SK-N-SH (cell line): ENCODE measurements at regions not wholly inside any gene's neighbourhood (a gene's known extent, or its start where the extent isn't known, plus 50 kb on each side); places are given as distances from the start of the nearest gene placed in this dataset.

Experiments
- CTCF ChIA-PET: fragments of 300-600, 350-600 bp; formaldehyde crosslinking; extraction: SDS; loops from one replicate; lab custom pipeline; 2021; lab: Yijun Ruan, JAX
- POLR2A ChIA-PET: fragments of 350-600 bp; sonication (Branson Sonifier 250); formaldehyde crosslinking; extraction: SDS; loops from one replicate; lab custom pipeline; 2020; ENCODE audit warnings: antibody characterized with exemption, inconsistent platforms; lab: Yijun Ruan, JAX
- DNase-seq: peaks from one replicate; pipeline ENCODE4 v3.0.0; 2012
- H2AFZ ChIP-seq: fragments of 200-600 bp; sonication (generic); 2 replicates; pipeline ENCODE4 v1.8.1; 2016; ENCODE audit warnings: antibody characterized with exemption, mild to moderate bottlenecking, low read depth
- H3F3A ChIP-seq: fragments of 200-600 bp; sonication (generic); replicated peaks from 2 replicates; pipeline ENCODE3; 2016; ENCODE audit warnings: antibody characterized with exemption, mild to moderate bottlenecking; ENCODE audit not compliant: insufficient read depth
- H3K27ac ChIP-seq, 2 experiments: fragments of 200-500 bp in 1 of 2; fragments of 200-600 bp in 1 of 2; sonication (Bioruptor generic) in 1 of 2; sonication (generic), shearing (Covaris generic) in 1 of 2; 2 replicates each; pipeline versions ENCODE4 v1.5.1 to v1.6.1; 2014 to 2016; ENCODE audit warnings: low read depth in 2 of 2, inconsistent platforms in 1 of 2, low read length in 1 of 2, mild to moderate bottlenecking in 1 of 2, mixed read lengths in 1 of 2
- H3K27me3 ChIP-seq: fragments of 200-600 bp; sonication (generic), shearing (Covaris generic); 2 replicates; pipeline ENCODE4 v1.6.1; 2016; ENCODE audit warnings: mixed run types; ENCODE audit not compliant: insufficient read depth
- H3K36me3 ChIP-seq, 2 experiments: fragments of 200-500 bp in 1 of 2; fragments of 200-600 bp in 1 of 2; sonication (Bioruptor generic) in 1 of 2; sonication (generic) in 1 of 2; replicated peaks in 1 of 2; 2 replicates each; pipeline versions ENCODE3 to v1.5.1; 2014 to 2016; ENCODE audit warnings: low read length in 1 of 2, mild to moderate bottlenecking in 1 of 2; ENCODE audit not compliant: insufficient read depth in 2 of 2, control insufficient read depth in 1 of 2
- H3K4me1 ChIP-seq, 2 experiments: fragments of 200-500 bp in 1 of 2; fragments of 200-600 bp in 1 of 2; sonication (Bioruptor generic) in 1 of 2; sonication (generic), shearing (Covaris generic) in 1 of 2; 2 replicates each; pipeline versions ENCODE4 v1.5.1 to v1.6.1; 2014 to 2016; ENCODE audit warnings: low read depth in 1 of 2, low read length in 1 of 2, mixed run types in 1 of 2; ENCODE audit not compliant: insufficient read depth in 2 of 2, control insufficient read depth in 1 of 2
- H3K4me2 ChIP-seq: fragments of 200-600 bp; sonication (generic), shearing (Covaris generic); 2 replicates; pipeline ENCODE4 v1.6.1; 2017; ENCODE audit warnings: mixed run types
- H3K4me3 ChIP-seq, 2 experiments: fragments of 200-500 bp in 1 of 2; fragments of 200-600 bp in 1 of 2; sonication (Bioruptor generic) in 1 of 2; sonication (generic), shearing (Covaris generic) in 1 of 2; 2 replicates each; pipeline versions ENCODE4 v1.5.1 to v1.8.1; 2014 to 2016; ENCODE audit warnings: low read depth in 2 of 2, inconsistent platforms in 1 of 2, low read length in 1 of 2, mild to moderate bottlenecking in 1 of 2, mixed read lengths in 1 of 2, moderate library complexity in 1 of 2
- H3K79me2 ChIP-seq: fragments of 200-600 bp; sonication (generic); 2 replicates; pipeline ENCODE4 v1.8.1; 2017; ENCODE audit warnings: mild to moderate bottlenecking; ENCODE audit not compliant: insufficient read depth
- H3K9ac ChIP-seq: fragments of 200-600 bp; sonication (generic); 2 replicates; pipeline ENCODE4 v1.6.1; 2017; ENCODE audit warnings: mixed run types
- H3K9me2 ChIP-seq: fragments of 200-600 bp; sonication (generic); 2 replicates; pipeline ENCODE4 v1.6.1; 2017; ENCODE audit warnings: mixed run types
- H3K9me3 ChIP-seq: fragments of 200-600 bp; sonication (generic); 2 replicates; pipeline ENCODE4 v1.6.1; 2017; ENCODE audit warnings: mixed run types, mild to moderate bottlenecking, moderate library complexity
- H4K20me1 ChIP-seq: fragments of 200-600 bp; sonication (generic); 2 replicates; pipeline ENCODE4 v1.6.1; 2017; ENCODE audit warnings: mild to moderate bottlenecking, mixed run types; ENCODE audit not compliant: insufficient read depth
- CHD2 ChIP-seq: fragments of 150-350 bp; IDR thresholded peaks from 2 replicates; pipeline ENCODE4 v1.6.1; 2018; ENCODE audit warnings: low read length; ENCODE audit not compliant: partially characterized antibody
- ELF1 ChIP-seq: IDR thresholded peaks from 2 replicates; pipeline ENCODE4 v1.4.0; 2012
- FOXJ3 ChIP-seq: sonication (generic); formaldehyde crosslinking; IDR thresholded peaks from 2 replicates; pipeline ENCODE4 v1.5.1; 2020; ENCODE audit warnings: mild to moderate bottlenecking, missing genetic modification reagents
- GATA2 ChIP-seq: sonication (generic); formaldehyde crosslinking; IDR thresholded peaks from 2 replicates; pipeline ENCODE4 v1.5.0; 2020; ENCODE audit warnings: mild to moderate bottlenecking, missing genetic modification reagents
- JUND ChIP-seq: IDR thresholded peaks from 2 replicates; pipeline ENCODE4 v1.4.0; 2012
- MEF2A ChIP-seq: IDR thresholded peaks from 2 replicates; pipeline ENCODE4 v1.4.0; 2012; ENCODE audit warnings: low read depth, borderline replicate concordance
- MXI1 ChIP-seq: IDR thresholded peaks from 2 replicates; pipeline ENCODE4 v1.6.1; 2012; ENCODE audit warnings: mild to moderate bottlenecking, low read depth, low read length, improper control_type of control experiment
- POLR2AphosphoS5 ChIP-seq: IDR thresholded peaks from 2 replicates; pipeline ENCODE4 v1.6.1; 2012; ENCODE audit warnings: low read depth, low read length
- RAD21 ChIP-seq: IDR thresholded peaks from 2 replicates; pipeline ENCODE4 v1.6.1; 2012; ENCODE audit warnings: mild to moderate bottlenecking, low read length
- TAF1 ChIP-seq: IDR thresholded peaks from 2 replicates; pipeline ENCODE4 v1.6.1; 2012; ENCODE audit warnings: low read depth, mild to moderate bottlenecking, low read length, moderate library complexity, borderline replicate concordance
- YY1 ChIP-seq: IDR thresholded peaks from 2 replicates; pipeline ENCODE4 v1.4.0; 2012; ENCODE audit warnings: low read depth, mild to moderate bottlenecking
- WGBS: methylation state at CpG from one replicate; pipeline ENCODE4 v1.1.6; 2017; ENCODE audit warnings: low lambda C conversion rate; 5-methylcytosine and 5-hydroxymethylcytosine counted together
- TF ChIP-seq, protein P1 (sequence below): IDR thresholded peaks from 2 replicates; pipeline ENCODE4; 2012
- TF ChIP-seq, protein P2 (sequence below): IDR thresholded peaks from 2 replicates; pipeline ENCODE4 v1.4.0; 2012; ENCODE audit warnings: low read depth
- TF ChIP-seq, protein P3 (sequence below): fragments of 150-350 bp; IDR thresholded peaks from 2 replicates; pipeline ENCODE4 v1.6.1; 2016; ENCODE audit warnings: mild to moderate bottlenecking, low read depth, low read length
- TF ChIP-seq, protein P4 (sequence below): IDR thresholded peaks from 2 replicates; pipeline ENCODE4 v1.4.0; 2012; ENCODE audit warnings: low read depth, borderline replicate concordance
- TF ChIP-seq, protein P5 (sequence below): fragments of 200-600 bp; sonication (generic); IDR thresholded peaks from 2 replicates; pipeline ENCODE4 v1.6.1; 2017; ENCODE audit warnings: antibody characterized with exemption, mild to moderate bottlenecking, moderate library complexity

DNA sequence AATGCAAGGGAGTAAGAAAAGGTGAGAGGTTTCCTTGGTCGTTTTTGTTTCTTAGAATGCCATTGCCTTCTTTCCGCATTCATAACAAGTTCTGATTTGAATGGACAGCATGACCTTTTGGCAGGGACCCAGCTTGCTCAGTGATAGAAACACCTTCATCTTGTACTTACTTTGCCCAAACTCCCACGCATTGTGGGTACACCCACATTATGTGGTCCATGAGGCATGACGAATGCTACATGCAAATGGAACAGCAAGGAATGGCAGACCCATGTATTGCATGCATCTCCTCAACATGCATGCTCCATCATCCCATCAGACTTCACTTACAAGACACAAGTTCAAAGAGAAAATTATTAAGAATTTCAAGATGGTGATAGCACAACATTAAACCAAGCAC is 102.8 kb downstream of the CDC7 start:
- Histone ChIP-seq H3K4me2 (no peak overlapping the region), H3K9me2 (no peaks in the 10 kb centered on the region), H3K4me3 (no peak overlapping the region), H2AFZ (no peak overlapping the region), H3F3A (no peaks in the 10 kb centered on the region), H3K4me1 (no peaks in the 10 kb centered on the region), H3K27ac (no peak overlapping the region), H3K9ac (no peak overlapping the region), H3K9me3 (no peaks in the 10 kb centered on the region), H3K79me2 (no peaks in the 10 kb centered on the region), H4K20me1 (no peaks in the 10 kb centered on the region), H3K36me3 (no peaks in the 10 kb centered on the region), H3K27me3 (peaks cover 6% of the 10 kb centered on the region; the same call in 1 of the 2 replicates)
- ChIA-PET POLR2A (no interaction called here), CTCF (no interaction called here)
- TF ChIP-seq, protein P1, sequence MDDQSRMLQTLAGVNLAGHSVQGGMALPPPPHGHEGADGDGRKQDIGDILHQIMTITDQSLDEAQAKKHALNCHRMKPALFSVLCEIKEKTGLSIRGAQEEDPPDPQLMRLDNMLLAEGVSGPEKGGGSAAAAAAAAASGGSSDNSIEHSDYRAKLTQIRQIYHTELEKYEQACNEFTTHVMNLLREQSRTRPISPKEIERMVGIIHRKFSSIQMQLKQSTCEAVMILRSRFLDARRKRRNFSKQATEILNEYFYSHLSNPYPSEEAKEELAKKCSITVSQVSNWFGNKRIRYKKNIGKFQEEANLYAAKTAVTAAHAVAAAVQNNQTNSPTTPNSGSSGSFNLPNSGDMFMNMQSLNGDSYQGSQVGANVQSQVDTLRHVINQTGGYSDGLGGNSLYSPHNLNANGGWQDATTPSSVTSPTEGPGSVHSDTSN, result no peak
- no peak for TF ChIP-seq MEF2A
- TF ChIP-seq CHD2, result no peak
- TF ChIP-seq, protein P2, sequence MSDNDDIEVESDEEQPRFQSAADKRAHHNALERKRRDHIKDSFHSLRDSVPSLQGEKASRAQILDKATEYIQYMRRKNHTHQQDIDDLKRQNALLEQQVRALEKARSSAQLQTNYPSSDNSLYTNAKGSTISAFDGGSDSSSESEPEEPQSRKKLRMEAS, result no peak
- TF ChIP-seq JUND, result no peak
- TF ChIP-seq YY1, result no peak
- no peak for TF ChIP-seq GATA2 (CRISPR knock-in tag)
- no peak for TF ChIP-seq POLR2AphosphoS5
- TF ChIP-seq, protein P3, sequence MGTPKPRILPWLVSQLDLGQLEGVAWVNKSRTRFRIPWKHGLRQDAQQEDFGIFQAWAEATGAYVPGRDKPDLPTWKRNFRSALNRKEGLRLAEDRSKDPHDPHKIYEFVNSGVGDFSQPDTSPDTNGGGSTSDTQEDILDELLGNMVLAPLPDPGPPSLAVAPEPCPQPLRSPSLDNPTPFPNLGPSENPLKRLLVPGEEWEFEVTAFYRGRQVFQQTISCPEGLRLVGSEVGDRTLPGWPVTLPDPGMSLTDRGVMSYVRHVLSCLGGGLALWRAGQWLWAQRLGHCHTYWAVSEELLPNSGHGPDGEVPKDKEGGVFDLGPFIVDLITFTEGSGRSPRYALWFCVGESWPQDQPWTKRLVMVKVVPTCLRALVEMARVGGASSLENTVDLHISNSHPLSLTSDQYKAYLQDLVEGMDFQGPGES, result no peak
- TF ChIP-seq FOXJ3, result no peak
- TF ChIP-seq TAF1, result no peak
- TF ChIP-seq ELF1, result no peak
- TF ChIP-seq, protein P4, sequence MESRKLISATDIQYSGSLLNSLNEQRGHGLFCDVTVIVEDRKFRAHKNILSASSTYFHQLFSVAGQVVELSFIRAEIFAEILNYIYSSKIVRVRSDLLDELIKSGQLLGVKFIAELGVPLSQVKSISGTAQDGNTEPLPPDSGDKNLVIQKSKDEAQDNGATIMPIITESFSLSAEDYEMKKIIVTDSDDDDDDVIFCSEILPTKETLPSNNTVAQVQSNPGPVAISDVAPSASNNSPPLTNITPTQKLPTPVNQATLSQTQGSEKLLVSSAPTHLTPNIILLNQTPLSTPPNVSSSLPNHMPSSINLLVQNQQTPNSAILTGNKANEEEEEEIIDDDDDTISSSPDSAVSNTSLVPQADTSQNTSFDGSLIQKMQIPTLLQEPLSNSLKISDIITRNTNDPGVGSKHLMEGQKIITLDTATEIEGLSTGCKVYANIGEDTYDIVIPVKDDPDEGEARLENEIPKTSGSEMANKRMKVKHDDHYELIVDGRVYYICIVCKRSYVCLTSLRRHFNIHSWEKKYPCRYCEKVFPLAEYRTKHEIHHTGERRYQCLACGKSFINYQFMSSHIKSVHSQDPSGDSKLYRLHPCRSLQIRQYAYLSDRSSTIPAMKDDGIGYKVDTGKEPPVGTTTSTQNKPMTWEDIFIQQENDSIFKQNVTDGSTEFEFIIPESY, result no peak
- TF ChIP-seq, protein P5, sequence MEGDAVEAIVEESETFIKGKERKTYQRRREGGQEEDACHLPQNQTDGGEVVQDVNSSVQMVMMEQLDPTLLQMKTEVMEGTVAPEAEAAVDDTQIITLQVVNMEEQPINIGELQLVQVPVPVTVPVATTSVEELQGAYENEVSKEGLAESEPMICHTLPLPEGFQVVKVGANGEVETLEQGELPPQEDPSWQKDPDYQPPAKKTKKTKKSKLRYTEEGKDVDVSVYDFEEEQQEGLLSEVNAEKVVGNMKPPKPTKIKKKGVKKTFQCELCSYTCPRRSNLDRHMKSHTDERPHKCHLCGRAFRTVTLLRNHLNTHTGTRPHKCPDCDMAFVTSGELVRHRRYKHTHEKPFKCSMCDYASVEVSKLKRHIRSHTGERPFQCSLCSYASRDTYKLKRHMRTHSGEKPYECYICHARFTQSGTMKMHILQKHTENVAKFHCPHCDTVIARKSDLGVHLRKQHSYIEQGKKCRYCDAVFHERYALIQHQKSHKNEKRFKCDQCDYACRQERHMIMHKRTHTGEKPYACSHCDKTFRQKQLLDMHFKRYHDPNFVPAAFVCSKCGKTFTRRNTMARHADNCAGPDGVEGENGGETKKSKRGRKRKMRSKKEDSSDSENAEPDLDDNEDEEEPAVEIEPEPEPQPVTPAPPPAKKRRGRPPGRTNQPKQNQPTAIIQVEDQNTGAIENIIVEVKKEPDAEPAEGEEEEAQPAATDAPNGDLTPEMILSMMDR, result no peak
- TF ChIP-seq RAD21, result no peak
- no peak for TF ChIP-seq MXI1
- WGBS, result 41% methylated on average over 4 of the region's 4 CpGs
- DNase-seq, result no peak
